ENCODE measurements at regions not wholly inside any gene's neighbourhood (a gene's known extent, or its start where the extent isn't known, plus 50 kb on each side); places are given as distances from the start of the nearest gene placed in this dataset.

DNA sequence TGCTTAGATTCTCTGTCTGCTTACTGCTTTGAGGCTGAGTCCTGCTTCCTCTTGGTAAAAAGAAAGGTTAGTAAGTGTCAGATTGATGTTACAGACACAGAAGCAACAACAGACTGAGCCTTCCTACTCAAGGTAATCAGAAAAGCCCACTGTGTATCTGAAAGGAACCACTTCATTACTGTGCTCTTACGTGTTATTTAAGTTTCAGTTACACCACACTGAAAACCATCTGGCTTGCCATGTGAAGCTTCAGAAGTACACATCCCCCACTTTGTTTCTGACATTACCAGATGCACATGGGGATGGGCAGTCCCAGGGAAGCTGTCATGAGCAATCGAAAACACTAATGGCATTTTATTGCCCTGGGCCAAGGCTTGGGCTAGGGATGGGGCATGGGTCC, 1290.1 kb downstream of the AACS start:
- Mint-ChIP-seq H3K27ac (no peak overlapping the region), H3K9me3 (peaks cover 12% of the 10 kb centered on the region), H3K4me3 (no peak overlapping the region), H3K27me3 (no peaks in the 10 kb centered on the region), H3K4me1 (no peaks in the 10 kb centered on the region), H3K36me3 (ENCODE audit: low read depth) (no peaks in the 10 kb centered on the region)
- ChIA-PET CTCF (no interaction called here), POLR2A (no interaction called here)
- intact Hi-C loops (cut with micrococcal nuclease), result no loop called here
- ATAC-seq (ENCODE audit: low read depth), result no peak
- no peak for DNase-seq
- TF ChIP-seq, protein P1, sequence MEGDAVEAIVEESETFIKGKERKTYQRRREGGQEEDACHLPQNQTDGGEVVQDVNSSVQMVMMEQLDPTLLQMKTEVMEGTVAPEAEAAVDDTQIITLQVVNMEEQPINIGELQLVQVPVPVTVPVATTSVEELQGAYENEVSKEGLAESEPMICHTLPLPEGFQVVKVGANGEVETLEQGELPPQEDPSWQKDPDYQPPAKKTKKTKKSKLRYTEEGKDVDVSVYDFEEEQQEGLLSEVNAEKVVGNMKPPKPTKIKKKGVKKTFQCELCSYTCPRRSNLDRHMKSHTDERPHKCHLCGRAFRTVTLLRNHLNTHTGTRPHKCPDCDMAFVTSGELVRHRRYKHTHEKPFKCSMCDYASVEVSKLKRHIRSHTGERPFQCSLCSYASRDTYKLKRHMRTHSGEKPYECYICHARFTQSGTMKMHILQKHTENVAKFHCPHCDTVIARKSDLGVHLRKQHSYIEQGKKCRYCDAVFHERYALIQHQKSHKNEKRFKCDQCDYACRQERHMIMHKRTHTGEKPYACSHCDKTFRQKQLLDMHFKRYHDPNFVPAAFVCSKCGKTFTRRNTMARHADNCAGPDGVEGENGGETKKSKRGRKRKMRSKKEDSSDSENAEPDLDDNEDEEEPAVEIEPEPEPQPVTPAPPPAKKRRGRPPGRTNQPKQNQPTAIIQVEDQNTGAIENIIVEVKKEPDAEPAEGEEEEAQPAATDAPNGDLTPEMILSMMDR (IDR thresholded peaks at IDR 0.05), result no peak

DNA sequence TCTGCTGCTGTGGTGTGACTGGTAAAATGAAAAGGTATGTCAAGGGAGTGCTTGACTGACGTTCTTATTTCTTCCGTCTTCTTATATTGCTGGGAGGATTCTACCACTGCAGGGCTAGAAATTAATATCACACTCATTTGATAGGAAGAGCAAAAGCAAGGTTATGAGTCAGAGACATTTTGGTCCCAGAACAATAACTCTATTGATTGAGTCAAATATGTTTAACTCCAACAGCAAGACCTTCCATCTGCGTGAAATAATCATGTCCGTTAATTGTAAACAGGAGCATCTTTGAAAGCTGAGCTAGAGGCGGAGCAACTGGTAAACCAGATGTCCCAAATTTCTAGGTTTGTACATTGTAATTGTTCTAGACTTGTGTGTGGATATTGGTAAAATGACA, 1293.6 kb downstream of the AACS start:
- TF ChIP-seq, protein P1 (IDR thresholded peaks at IDR 0.05), result no peak
- intact Hi-C loops (cut with micrococcal nuclease), result no loop called here
- CTCF ChIA-PET, result no interaction called here
- Mint-ChIP-seq H3K9me3 (peaks cover 7% of the 10 kb centered on the region), H3K27ac (no peak overlapping the region), H3K27me3 (no peaks in the 10 kb centered on the region), H3K4me3 (no peak overlapping the region), H3K36me3 (ENCODE audit: low read depth) (no peaks in the 10 kb centered on the region), H3K4me1 (no peaks in the 10 kb centered on the region)
- DNase-seq (no peak), ATAC-seq (ENCODE audit: low read depth) (no peak)
- POLR2A ChIA-PET, result no interaction called here

DNA sequence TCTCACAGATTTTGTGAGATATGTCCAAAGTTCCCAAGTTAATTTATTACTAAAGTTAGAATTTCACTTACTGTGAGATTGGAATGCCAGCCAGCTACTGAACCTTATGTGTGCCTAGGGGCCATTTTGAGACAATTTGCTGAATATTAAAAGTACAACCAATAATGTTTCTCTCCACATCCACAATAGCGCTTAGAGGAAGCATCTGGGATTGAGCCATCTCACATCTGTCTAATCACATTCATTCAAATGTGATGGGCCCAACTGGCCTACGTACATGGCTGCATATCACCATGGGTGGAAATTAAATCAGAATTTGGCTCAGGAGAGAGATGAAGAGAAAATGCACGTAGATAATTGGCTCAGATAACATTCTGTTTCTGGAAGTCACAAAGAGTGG, 1294.0 kb downstream of the AACS start:
- peaks cover 7% of the 10 kb centered on the region for H3K9me3 Mint-ChIP-seq
- intact Hi-C loops (cut with micrococcal nuclease), result no loop called here
- no peaks in the 10 kb centered on the region for H3K27me3 Mint-ChIP-seq
- H3K4me1 Mint-ChIP-seq, result no peaks in the 10 kb centered on the region
- DNase-seq (no peak), ATAC-seq (ENCODE audit: low read depth) (no peak)
- POLR2A ChIA-PET, result no interaction called here
- CTCF ChIA-PET, result no interaction called here
- no peaks in the 10 kb centered on the region for H3K36me3 Mint-ChIP-seq (ENCODE audit: low read depth)
- no peak overlapping the region for H3K4me3 Mint-ChIP-seq
- H3K27ac Mint-ChIP-seq, result no peak overlapping the region
- TF ChIP-seq, protein P1 (IDR thresholded peaks at IDR 0.05), result no peak

DNA sequence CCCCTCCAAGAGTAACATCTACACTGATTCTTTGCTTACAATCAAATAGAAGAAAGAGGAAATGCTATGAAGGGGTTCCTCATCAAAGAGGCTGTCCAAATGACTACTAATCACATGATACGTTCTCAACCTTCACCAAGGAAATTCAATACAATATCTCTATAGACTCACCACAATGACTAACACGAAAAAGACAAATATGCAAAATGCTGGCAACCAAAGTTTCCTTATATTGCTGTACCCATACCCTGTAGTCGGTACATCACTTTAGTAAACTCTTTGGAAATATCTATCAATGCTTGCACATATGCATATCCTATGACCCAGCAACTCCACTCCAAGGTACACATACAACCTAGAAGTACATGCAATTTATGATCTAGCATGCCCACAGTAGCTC, 1296.6 kb downstream of the AACS start:
- H3K27me3 Mint-ChIP-seq, result no peaks in the 10 kb centered on the region
- TF ChIP-seq, protein P1 (IDR thresholded peaks at IDR 0.05), result no peak
- POLR2A ChIA-PET, result no interaction called here
- no peaks in the 10 kb centered on the region for H3K36me3 Mint-ChIP-seq (ENCODE audit: low read depth)
- CTCF ChIA-PET, result no interaction called here
- H3K27ac Mint-ChIP-seq, result no peak overlapping the region
- no peaks in the 10 kb centered on the region for H3K4me1 Mint-ChIP-seq
- peaks cover 3% of the 10 kb centered on the region for H3K9me3 Mint-ChIP-seq
- no peak overlapping the region for H3K4me3 Mint-ChIP-seq
- intact Hi-C loops (cut with micrococcal nuclease), result no loop called here
- no peak for ATAC-seq (ENCODE audit: low read depth)
- no peak for DNase-seq

DNA sequence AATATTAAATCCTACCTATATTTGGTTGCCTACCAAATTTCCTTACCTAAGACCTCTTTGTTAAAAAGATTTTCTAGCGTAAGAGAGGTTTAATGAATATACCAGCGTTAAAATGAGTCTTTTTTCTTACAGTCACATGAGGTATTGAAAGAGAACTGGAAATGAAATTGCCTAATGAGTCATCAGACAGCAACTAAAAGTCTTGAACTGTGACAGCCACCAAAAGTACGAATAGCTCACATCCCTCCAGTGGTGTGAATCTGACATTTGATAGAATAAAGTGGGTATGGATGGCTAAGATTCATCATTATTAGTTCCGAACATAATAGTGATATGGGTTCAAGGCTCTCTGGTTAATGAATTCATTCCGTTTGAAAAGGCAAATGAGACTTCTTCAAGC, 1297.3 kb downstream of the AACS start:
- TF ChIP-seq, protein P1 (IDR thresholded peaks at IDR 0.05), result no peak
- intact Hi-C loops (cut with micrococcal nuclease), result no loop called here
- Mint-ChIP-seq H3K9me3 (peaks cover 3% of the 10 kb centered on the region), H3K27me3 (no peaks in the 10 kb centered on the region), H3K4me1 (no peaks in the 10 kb centered on the region), H3K36me3 (ENCODE audit: low read depth) (no peaks in the 10 kb centered on the region), H3K4me3 (no peak overlapping the region), H3K27ac (no peak overlapping the region)
- ATAC-seq (ENCODE audit: low read depth) (no peak), DNase-seq (no peak)
- CTCF ChIA-PET, result no interaction called here
- POLR2A ChIA-PET, result no interaction called here

Measured in activated B cell treated with CpG ODN at 0.5 μM for 24 hours (primary cell).